ENCODE measurements at regions not wholly inside any gene's neighbourhood (a gene's known extent, or its start where the extent isn't known, plus 50 kb on each side); places are given as distances from the start of the nearest gene placed in this dataset.

DNA sequence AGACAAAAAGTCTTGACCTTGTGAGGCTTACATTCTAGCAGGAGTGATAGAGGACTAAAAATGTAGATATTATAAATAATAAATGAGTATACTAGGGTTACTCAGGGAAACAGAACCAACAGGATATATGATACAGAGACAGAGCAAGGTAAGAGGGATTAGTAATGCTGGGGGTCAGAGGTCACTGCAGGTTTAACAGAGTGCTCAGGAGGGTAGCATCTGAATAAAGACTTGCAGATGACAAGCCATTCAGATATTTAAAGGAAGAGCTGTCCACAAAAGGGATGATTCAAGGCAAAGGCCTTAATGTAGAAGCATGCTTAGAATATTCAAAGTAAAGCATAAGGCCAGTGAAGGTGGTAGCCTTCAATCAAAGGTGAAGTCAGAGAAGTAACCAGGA is 65.6 kb upstream of the SEMA6A start:
- H3K9me2 ChIP-seq (ENCODE audit: insufficient read depth, low read length) = no peaks in the 10 kb centered on the region
- H3K4me3 ChIP-seq (ENCODE audit: low read depth, low read length, poor library complexity, severe bottlenecking) = no peak overlapping the region
- H4K20me1 ChIP-seq (ENCODE audit: insufficient read depth, low read length) = no peaks in the 10 kb centered on the region
- no peaks in the 10 kb centered on the region for H3K4me1 ChIP-seq (ENCODE audit: insufficient read depth, low read length, poor library complexity, severe bottlenecking)
- no peak overlapping the region for H3K4me2 ChIP-seq (ENCODE audit: low read length)
- POLR2A ChIA-PET = interaction anchor here (0.8 kb wide), 1 partner anchor 9 kb away, joined by 3 read pairs; no protein-coding TSS in a partner anchor
- intact Hi-C loops (cut with micrococcal nuclease; ENCODE audit: unreplicated experiment) = no loop called here
- no peaks in the 10 kb centered on the region for H3K9me3 ChIP-seq (ENCODE audit: low read length)
- H2AFZ ChIP-seq (ENCODE audit: low read length) = no peak overlapping the region
- BruUV-seq (replicated peaks) = no TSS peak
- H3K36me3 ChIP-seq (ENCODE audit: insufficient read depth, low read length) = no peaks in the 10 kb centered on the region
- no peaks in the 10 kb centered on the region for H3K79me2 ChIP-seq (ENCODE audit: insufficient read depth, low read depth, low read length)
- TF ChIP-seq EZH2phosphoT487 (IDR thresholded peaks at IDR 0.05; ENCODE audit: borderline replicate concordance, low read depth, low read length) (no peak), CTCF (conservative IDR thresholded peaks at IDR 0.05; ENCODE audit: low read length) (no peak)
- CTCF ChIA-PET (ENCODE audit: unreplicated experiment) = no interaction called here
- DNase-seq (ENCODE audit: low spot score) = no peak
- no peak overlapping the region for H3K27ac ChIP-seq (ENCODE audit: low read depth, low read length, poor library complexity, severe bottlenecking)

- ChIA-PET CTCF (ENCODE audit: unreplicated experiment) (no interaction called here), POLR2A (interaction anchor here (0.9 kb wide), 1 partner anchor 35 kb away, joined by 3 read pairs; no protein-coding TSS in a partner anchor)
- Histone ChIP-seq H3K36me3 (ENCODE audit: insufficient read depth, low read length) (no peaks in the 10 kb centered on the region), H4K20me1 (ENCODE audit: insufficient read depth, low read length) (no peaks in the 10 kb centered on the region), H3K4me1 (ENCODE audit: insufficient read depth, low read length, poor library complexity, severe bottlenecking) (no peaks in the 10 kb centered on the region), H3K4me3 (ENCODE audit: low read depth, low read length, poor library complexity, severe bottlenecking) (no peak overlapping the region), H2AFZ (ENCODE audit: low read length) (no peak overlapping the region), H3K4me2 (ENCODE audit: low read length) (no peak overlapping the region), H3K27ac (ENCODE audit: low read depth, low read length, poor library complexity, severe bottlenecking) (no peak overlapping the region), H3K9me2 (ENCODE audit: insufficient read depth, low read length) (no peaks in the 10 kb centered on the region), H3K9me3 (ENCODE audit: low read length) (no peaks in the 10 kb centered on the region), H3K79me2 (ENCODE audit: insufficient read depth, low read depth, low read length) (no peaks in the 10 kb centered on the region)
- no peak for DNase-seq (ENCODE audit: low spot score)
- intact Hi-C loops (cut with micrococcal nuclease; ENCODE audit: unreplicated experiment) = no loop called here
- no TSS peak for BruUV-seq (replicated peaks)
- TF ChIP-seq EZH2phosphoT487 (IDR thresholded peaks at IDR 0.05; ENCODE audit: borderline replicate concordance, low read depth, low read length) = no peak
- TF ChIP-seq CTCF (conservative IDR thresholded peaks at IDR 0.05; ENCODE audit: low read length) = no peak
Observed at GRCh38 chr5:116637149-116637740, 62.6 kb upstream of the SEMA6A start.

DNA sequence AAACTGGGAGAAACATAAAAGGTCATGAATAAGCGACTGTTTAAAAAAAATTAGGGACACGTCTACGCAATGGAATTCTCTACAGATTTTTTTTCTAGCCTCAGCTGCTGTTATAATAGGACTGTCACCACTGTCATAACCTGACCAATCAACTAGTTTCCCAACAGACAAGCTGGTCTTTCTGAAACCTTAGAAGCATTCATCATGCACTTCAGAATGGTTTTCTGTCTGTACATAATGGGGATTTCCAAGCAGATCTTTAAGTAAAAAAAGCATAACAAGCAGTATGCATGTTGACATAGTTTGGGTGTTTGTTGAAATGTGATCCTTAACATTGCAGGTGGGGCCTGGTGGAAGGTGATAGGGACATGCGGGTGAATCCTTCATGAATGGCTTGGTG is 58.3 kb upstream of the SEMA6A start:
- Histone ChIP-seq H2AFZ (ENCODE audit: low read length) (no peak overlapping the region), H3K9me3 (ENCODE audit: low read length) (no peaks in the 10 kb centered on the region), H3K4me3 (ENCODE audit: low read depth, low read length, poor library complexity, severe bottlenecking) (no peak overlapping the region), H3K9me2 (ENCODE audit: insufficient read depth, low read length) (no peaks in the 10 kb centered on the region), H3K4me1 (ENCODE audit: insufficient read depth, low read length, poor library complexity, severe bottlenecking) (no peaks in the 10 kb centered on the region), H3K36me3 (ENCODE audit: insufficient read depth, low read length) (no peaks in the 10 kb centered on the region), H4K20me1 (ENCODE audit: insufficient read depth, low read length) (no peaks in the 10 kb centered on the region), H3K4me2 (ENCODE audit: low read length) (no peak overlapping the region), H3K27ac (ENCODE audit: low read depth, low read length, poor library complexity, severe bottlenecking) (no peak overlapping the region), H3K79me2 (ENCODE audit: insufficient read depth, low read depth, low read length) (no peaks in the 10 kb centered on the region)
- intact Hi-C loops (cut with micrococcal nuclease; ENCODE audit: unreplicated experiment) = no loop called here
- no peak for DNase-seq (ENCODE audit: low spot score)
- TF ChIP-seq CTCF (conservative IDR thresholded peaks at IDR 0.05; ENCODE audit: low read length) = no peak
- BruUV-seq (replicated peaks) = no TSS peak
- CTCF ChIA-PET (ENCODE audit: unreplicated experiment) = no interaction called here
- POLR2A ChIA-PET = no interaction called here
